Muscle of leg (tissue), 3 donors: ENCODE measurements at regions not wholly inside any gene's neighbourhood (a gene's known extent, or its start where the extent isn't known, plus 50 kb on each side); places are given as distances from the start of the nearest gene placed in this dataset.

ENCODE experiments used
- DNase-seq: peaks from one replicate; pipeline ENCODE4 v3.0.0; 2013
- H3K27ac ChIP-seq: one replicate; pipeline ENCODE4 v1.5.1; 2013; ENCODE audit warnings: mild to moderate bottlenecking, low read length, control low read depth
- H3K27me3 ChIP-seq: one replicate; pipeline ENCODE4 v1.6.1; 2013; ENCODE audit warnings: low read length; ENCODE audit not compliant: control insufficient read depth, insufficient read depth
- H3K36me3 ChIP-seq: one replicate; pipeline ENCODE4 v1.6.1; 2013; ENCODE audit warnings: low read length; ENCODE audit not compliant: control insufficient read depth, insufficient read depth
- H3K4me1 ChIP-seq: one replicate; pipeline ENCODE4 v1.6.1; 2013; ENCODE audit warnings: low read length; ENCODE audit not compliant: control insufficient read depth, insufficient read depth
- H3K4me3 ChIP-seq: one replicate; pipeline ENCODE4 v1.5.1; 2013; ENCODE audit warnings: low read length, control low read depth
- H3K9me3 ChIP-seq: replicated peaks from 2 replicates; pipeline ENCODE4 v1.6.1; 2013; ENCODE audit warnings: low read depth, low read length; ENCODE audit not compliant: control insufficient read depth
- WGBS: methylation state at CpG from one replicate; pipeline ENCODE4 v1.1.5; 2013; ENCODE audit warnings: missing lambda C conversion rate; ENCODE audit not compliant: insufficient coverage; 5-methylcytosine and 5-hydroxymethylcytosine counted together

DNA sequence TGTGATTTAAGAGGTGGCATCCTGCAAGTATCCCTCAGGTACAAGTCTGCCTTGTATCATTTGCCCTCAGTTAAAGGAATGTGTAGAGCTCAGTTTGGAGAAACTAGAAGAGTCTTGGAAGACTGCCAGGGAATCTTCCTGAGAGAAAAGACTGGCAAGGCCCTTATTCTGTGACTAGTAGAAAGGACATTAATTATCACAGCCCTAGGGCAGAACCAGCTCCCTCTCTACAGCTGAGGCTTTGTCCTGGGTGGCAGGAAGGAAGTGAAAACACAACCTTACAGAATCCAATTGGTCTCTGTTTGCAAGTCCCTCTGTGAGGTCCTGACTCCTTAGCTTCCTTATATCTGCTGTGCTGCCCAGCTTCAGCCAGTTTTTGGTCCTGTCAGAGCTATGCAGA lies 385.9 kb upstream of the CYRIA start:
- Histone ChIP-seq H3K27me3 (no peaks in the 10 kb centered on the region), H3K4me1 (no peaks in the 10 kb centered on the region), H3K4me3 (no peak overlapping the region), H3K9me3 (no peaks in the 10 kb centered on the region), H3K36me3 (no peaks in the 10 kb centered on the region), H3K27ac (no peak overlapping the region)
- no peak for DNase-seq

GRCh38 chr2:17043173-17043572 lies 377.5 kb upstream of the CYRIA start:
- no peaks in the 10 kb centered on the region for H3K27me3 ChIP-seq
- WGBS, result no CpG with 5 or more reads among the region's 1 CpG
- no peak overlapping the region for H3K4me3 ChIP-seq
- no peak overlapping the region for H3K27ac ChIP-seq
- DNase-seq, result no peak
- H3K36me3 ChIP-seq, result no peaks in the 10 kb centered on the region
- H3K9me3 ChIP-seq, result no peaks in the 10 kb centered on the region
- H3K4me1 ChIP-seq, result no peaks in the 10 kb centered on the region

GRCh38 chr2:17036361-17036760 lies 370.7 kb upstream of the CYRIA start:
- Histone ChIP-seq H3K27ac (no peak overlapping the region), H3K27me3 (no peaks in the 10 kb centered on the region), H3K4me1 (no peaks in the 10 kb centered on the region), H3K4me3 (no peak overlapping the region), H3K36me3 (no peaks in the 10 kb centered on the region), H3K9me3 (no peaks in the 10 kb centered on the region)
- no peak for DNase-seq
- 100% methylated on average over 2 of the region's 5 CpGs for WGBS

- no peak for DNase-seq
- Histone ChIP-seq H3K4me3 (no peak overlapping the region), H3K4me1 (no peaks in the 10 kb centered on the region), H3K9me3 (no peaks in the 10 kb centered on the region), H3K36me3 (no peaks in the 10 kb centered on the region), H3K27me3 (no peaks in the 10 kb centered on the region), H3K27ac (no peak overlapping the region)
- 58% methylated on average over 1 of the region's 1 CpG for WGBS
Observed at GRCh38 chr2:17035010-17035409, 369.4 kb upstream of the CYRIA start.

DNA sequence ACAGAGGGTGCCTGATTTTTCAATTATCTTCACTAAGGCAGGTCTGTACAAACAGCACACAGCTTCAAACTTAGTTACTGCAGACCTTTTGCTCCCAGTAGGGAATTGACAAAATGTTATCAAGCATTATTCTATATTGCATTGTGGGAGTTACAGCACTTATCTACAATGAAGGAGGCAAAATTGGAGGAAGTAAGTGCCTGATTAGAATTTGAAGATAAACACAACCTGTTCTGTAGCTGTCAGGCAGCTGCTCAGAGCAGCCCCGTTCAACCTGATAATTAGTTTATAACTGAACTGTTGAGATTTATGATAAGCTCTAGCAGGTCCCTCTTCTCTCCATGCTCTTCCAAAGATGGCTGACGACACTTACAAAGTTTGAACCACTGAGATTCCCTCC lies 364.4 kb upstream of the CYRIA start:
- Histone ChIP-seq H3K4me1 (no peaks in the 10 kb centered on the region), H3K4me3 (no peak overlapping the region), H3K27ac (no peak overlapping the region), H3K36me3 (no peaks in the 10 kb centered on the region), H3K9me3 (no peaks in the 10 kb centered on the region), H3K27me3 (no peaks in the 10 kb centered on the region)
- no CpG with 5 or more reads among the region's 2 CpGs for WGBS
- no peak for DNase-seq

DNA sequence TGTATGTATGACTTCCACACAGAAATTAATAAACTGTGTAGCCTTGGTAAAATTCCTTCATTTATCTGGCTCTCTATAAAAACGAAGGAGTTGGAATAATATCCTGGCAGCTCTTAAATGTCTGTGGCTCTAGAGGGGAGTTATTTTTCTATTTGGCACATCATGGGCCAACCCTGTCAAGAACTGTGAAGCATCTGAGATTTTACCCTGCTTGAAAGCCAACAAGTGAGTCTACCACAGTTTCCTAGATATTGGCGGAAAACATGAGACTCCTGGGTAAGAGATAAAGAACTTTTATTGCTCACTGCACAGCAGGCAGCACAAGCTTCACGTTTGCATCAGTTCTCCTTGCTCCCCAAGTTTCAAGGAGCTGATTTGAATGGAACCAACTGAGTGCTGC lies 346.7 kb upstream of the CYRIA start:
- 48% methylated on average over 2 of the region's 3 CpGs for WGBS
- Histone ChIP-seq H3K4me1 (no peaks in the 10 kb centered on the region), H3K36me3 (no peaks in the 10 kb centered on the region), H3K4me3 (no peak overlapping the region), H3K27me3 (no peaks in the 10 kb centered on the region), H3K9me3 (no peaks in the 10 kb centered on the region), H3K27ac (no peak overlapping the region)
- DNase-seq, result peak; percentile 0

DNA sequence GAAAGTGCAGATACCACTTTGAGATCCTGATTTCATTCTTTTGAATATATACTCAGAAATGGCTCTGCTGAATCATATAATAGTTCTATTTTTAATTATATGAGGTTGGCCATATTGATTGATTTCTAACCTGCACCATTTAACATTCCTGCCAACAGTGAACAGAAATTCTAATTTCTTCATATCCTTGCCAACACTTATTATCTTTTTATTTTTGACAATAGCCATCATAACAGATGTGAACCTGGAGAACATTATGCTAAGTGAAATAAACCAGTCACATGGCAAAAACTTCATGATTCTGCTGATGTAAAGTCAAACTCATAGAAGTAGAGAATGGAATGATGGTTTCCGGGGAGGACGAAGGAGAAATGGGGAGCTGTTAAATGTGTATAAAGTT lies 344.5 kb upstream of the CYRIA start:
- no peaks in the 10 kb centered on the region for H3K9me3 ChIP-seq
- no peaks in the 10 kb centered on the region for H3K27me3 ChIP-seq
- WGBS, result no CpG with 5 or more reads among the region's 2 CpGs
- no peaks in the 10 kb centered on the region for H3K36me3 ChIP-seq
- no peak for DNase-seq
- H3K4me3 ChIP-seq, result no peak overlapping the region
- H3K4me1 ChIP-seq, result no peaks in the 10 kb centered on the region
- H3K27ac ChIP-seq, result no peak overlapping the region

- no peaks in the 10 kb centered on the region for H3K27me3 ChIP-seq
- H3K4me1 ChIP-seq, result no peaks in the 10 kb centered on the region
- H3K27ac ChIP-seq, result no peak overlapping the region
- H3K36me3 ChIP-seq, result no peaks in the 10 kb centered on the region
- no peak for DNase-seq
- peaks cover 3% of the 10 kb centered on the region for H3K9me3 ChIP-seq
- H3K4me3 ChIP-seq, result no peak overlapping the region
- WGBS, result no CpG with 5 or more reads among the region's 1 CpG
Observed at GRCh38 chr2:17000184-17000482, 334.5 kb upstream of the CYRIA start.

- WGBS, result no CpG with 5 or more reads among the region's 6 CpGs
- no peaks in the 10 kb centered on the region for H3K27me3 ChIP-seq
- no peak overlapping the region for H3K4me3 ChIP-seq
- H3K36me3 ChIP-seq, result no peaks in the 10 kb centered on the region
- H3K27ac ChIP-seq, result no peak overlapping the region
- H3K4me1 ChIP-seq, result no peaks in the 10 kb centered on the region
- H3K9me3 ChIP-seq, result peaks cover 3% of the 10 kb centered on the region
- DNase-seq, result no peak
Observed at GRCh38 chr2:16999347-17000183, 333.9 kb upstream of the CYRIA start.

GRCh38 chr2:16978301-16978700 lies 312.7 kb upstream of the CYRIA start:
- Histone ChIP-seq H3K9me3 (no peaks in the 10 kb centered on the region), H3K36me3 (no peaks in the 10 kb centered on the region), H3K27ac (no peak overlapping the region), H3K27me3 (no peaks in the 10 kb centered on the region), H3K4me3 (no peak overlapping the region), H3K4me1 (no peaks in the 10 kb centered on the region)
- 57% methylated on average over 1 of the region's 1 CpG for WGBS
- no peak for DNase-seq

DNA sequence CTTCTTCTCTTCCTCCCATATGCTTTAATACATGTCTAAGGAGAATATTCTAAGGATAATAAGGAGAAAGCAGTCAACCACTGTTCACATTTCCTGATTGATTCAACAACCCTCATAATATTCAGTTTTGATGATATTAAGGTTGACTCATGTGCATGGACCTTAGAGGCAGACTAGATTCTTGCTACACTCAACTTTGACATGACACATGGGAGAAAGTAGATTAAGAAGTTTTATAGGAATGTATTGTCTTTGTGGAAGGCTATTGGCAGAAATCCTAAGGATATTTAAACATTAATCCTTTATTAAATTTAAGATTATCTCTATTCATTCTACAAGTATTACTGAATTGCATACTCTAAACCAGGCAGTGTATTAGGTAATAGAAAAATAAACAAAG lies 309.1 kb upstream of the CYRIA start:
- no peaks in the 10 kb centered on the region for H3K27me3 ChIP-seq
- H3K9me3 ChIP-seq, result no peaks in the 10 kb centered on the region
- H3K4me3 ChIP-seq, result no peak overlapping the region
- no peak overlapping the region for H3K27ac ChIP-seq
- H3K36me3 ChIP-seq, result no peaks in the 10 kb centered on the region
- no peak for DNase-seq
- H3K4me1 ChIP-seq, result no peaks in the 10 kb centered on the region
